ENCODE measurements at regions not wholly inside any gene's neighbourhood (a gene's known extent, or its start where the extent isn't known, plus 50 kb on each side); places are given as distances from the start of the nearest gene placed in this dataset.

DNA sequence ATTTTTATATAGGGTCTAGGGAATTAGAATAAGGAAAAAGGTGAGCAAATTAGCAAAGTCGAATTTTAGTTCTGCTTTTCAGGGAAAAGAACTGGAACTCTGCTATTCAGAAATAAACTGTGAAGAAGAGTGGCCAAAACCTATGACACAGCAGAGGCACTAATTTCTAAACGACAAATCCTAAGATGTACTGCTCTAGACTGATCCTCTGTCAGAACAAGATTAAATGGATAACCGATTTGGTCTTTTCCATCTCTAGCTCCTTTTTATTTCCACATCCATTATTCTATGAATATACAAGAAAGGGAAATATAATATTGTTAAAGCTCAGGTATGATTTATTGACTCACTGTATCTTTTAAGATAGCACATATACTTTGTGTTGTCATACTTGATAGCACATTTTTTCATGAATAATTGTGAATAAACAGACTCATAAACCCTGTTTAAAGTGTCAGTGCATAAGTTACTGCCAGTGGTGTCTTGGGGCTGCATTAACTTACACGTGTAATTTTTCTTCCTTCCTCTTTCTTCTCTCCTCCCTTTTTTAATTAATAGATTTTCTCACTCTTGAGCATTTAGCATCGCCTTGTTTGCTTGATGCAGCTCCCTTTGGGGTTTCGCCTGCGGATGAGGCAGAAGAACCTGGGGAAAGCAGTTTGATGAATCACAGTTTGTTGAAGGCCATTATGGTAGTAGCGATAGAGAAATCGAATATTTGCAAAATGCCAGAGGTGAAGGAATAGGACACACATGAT, 496.6 kb downstream of the ADGRL2 start:
- no peak for DNase-seq

- no peak for DNase-seq
These were observed 486.8 kb downstream of the ADGRL2 start for GRCh38 chr1:82287556-82287955.

GRCh38 chr1:82284213-82284612, 483.5 kb downstream of the ADGRL2 start:
- DNase-seq, result peak; percentile 8

DNA sequence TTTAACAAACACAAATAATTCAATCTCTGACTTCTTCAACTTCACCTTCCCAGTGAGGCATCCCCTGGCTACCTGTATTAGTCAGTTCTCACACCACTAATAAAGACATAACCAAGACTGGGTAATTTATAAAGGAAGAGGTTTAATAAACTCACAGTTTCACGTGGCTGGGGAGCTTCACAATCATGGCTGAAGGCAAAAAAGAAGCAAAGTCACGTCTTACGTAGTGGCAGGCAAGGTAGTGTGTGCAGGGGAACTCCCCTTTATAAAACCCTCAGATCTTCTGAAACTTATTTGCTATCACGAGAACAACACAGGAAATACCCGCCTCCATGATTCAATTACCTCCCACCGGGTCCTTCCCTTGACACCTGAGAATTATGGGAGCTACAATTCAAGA, 478.5 kb downstream of the ADGRL2 start:
- no peak for DNase-seq

- peak; percentile 4 for DNase-seq
These were observed 473.1 kb downstream of the ADGRL2 start for GRCh38 chr1:82273816-82274215.

DNA sequence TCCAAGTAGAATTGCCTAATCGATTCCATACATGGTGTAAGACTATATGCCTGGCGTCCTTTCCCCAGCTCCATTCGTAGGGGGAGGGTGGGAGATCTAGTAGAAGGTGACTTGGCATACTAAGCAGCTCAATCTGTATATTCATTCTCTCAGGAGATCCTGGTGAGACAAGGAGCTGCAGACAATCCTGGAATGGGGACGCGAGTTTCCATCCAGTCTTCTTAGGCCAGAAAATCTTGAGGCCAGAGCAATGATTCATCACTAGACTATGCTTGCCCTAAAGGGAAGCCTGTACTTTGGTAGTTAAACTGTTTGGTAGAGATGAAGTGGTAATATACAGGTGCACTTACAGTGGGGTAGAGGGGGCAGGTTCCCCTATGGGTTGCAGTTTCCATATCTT, 468.7 kb downstream of the ADGRL2 start:
- DNase-seq, result peak; percentile 58

DNA sequence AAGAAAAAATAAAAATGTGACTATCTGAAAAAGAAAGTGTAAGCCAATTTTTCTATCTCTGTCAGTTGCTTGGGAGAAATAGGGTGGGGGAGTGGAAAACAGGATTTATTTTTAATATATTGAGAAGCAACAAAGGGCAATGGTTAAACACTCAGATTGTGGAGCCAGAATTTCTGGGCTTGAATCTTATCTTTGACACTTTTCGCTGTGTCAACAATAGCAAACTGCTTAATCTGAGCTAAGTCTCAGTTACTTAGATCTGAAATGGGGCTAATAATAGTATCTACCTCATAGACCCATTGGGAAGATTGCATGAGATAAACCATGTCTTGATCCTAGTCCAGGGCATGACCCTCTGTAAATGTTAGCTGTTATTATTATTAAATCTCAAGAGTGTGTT, 468.1 kb downstream of the ADGRL2 start:
- DNase-seq, result no peak

DNA sequence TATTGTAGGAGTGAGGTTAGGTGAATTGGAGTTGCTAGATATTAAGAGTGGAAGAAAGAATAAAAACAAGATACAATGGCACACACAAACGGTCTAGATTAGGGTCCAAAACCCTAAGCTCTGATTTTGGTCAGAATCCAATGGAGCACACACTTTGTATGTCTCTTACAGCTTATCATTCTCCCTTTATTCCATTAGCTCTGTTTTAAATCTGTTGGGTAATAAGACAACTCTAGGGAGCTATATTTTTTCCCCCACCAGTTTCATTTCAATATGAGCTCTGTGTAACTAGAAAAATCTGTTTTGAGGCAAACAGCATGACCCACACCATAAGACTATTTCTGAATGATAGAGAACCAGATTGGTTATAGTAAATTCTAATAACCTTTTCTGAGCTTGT, 465.6 kb downstream of the ADGRL2 start:
- DNase-seq, result no peak

- no peak for DNase-seq
These were observed 464.7 kb downstream of the ADGRL2 start for GRCh38 chr1:82265436-82265835.

GRCh38 chr1:82264802-82265201, 464.1 kb downstream of the ADGRL2 start:
- DNase-seq, result no peak

- no peak for DNase-seq
These were observed 462.7 kb downstream of the ADGRL2 start for GRCh38 chr1:82263396-82263795.

- no peak for DNase-seq
These were observed 459.9 kb downstream of the ADGRL2 start for GRCh38 chr1:82260666-82261065.

DNA sequence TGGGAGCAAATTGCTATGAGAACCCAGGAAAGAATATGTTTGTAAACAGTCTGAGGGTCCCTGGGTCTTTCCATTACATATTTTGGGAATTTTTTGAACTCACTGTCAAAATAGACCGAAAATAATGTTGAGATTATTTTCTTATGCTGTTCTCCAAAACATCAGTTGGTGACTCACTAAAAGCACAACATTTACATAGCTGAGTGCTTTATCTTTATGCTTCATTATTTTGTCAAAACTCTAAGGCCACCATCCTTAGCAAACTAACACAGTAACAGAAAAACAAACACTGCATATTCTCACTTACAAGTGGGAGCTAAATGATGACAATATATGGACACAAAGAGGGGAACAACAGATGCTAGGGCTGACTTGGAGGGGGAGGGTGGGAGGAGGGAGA, 459.3 kb downstream of the ADGRL2 start:
- no peak for DNase-seq

DNA sequence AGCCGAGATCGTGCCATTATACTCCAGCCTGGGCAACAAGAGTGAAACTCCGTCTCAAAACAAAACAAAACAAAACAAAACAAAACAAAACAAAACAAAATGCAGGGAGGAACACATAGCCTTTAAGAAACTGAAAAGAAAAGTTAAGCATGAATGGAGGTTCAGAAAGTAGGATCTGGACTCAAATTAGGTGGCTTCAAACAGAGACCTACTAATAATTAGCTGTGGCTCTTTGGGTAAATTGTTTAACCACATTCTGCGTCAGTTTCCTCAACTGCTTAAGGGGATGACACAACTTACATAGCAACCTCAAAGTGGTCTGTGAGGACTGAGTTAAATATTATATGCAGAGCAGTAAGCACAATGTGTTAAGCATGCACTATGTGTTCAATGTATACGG, 458.2 kb downstream of the ADGRL2 start:
- no peak for DNase-seq

GRCh38 chr1:82246050-82246449, 445.3 kb downstream of the ADGRL2 start:
- no peak for DNase-seq

DNA sequence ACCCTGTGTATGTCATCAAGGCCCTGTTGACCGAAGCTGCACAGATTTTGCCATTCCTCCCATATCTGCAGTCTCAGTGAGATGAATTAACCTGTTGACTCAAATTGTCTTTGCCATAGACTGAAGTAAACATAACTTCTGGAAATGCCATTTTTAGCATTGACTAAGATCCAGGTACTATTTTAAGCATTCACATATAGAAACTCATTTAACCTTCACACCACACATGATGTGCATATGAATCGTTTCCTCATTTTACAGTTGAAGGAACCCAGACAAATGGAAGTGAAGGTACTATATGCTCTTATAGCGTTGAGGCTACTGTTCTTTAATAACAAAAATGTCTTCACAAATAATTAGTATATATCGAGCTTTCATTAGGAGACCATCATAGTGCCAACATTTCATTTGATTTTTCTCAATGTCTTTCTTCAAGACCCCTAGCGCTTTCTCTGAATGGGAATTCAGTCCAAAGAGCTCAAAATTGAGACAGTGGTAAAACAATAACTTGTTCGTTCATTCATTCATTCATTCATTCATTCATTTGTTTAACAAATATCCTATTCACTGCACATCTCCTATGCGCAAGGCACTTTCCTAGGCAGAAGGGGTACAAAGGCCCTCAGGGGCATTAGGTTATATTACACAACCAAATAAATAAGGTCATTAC, 444.7 kb downstream of the ADGRL2 start:
- no peak for DNase-seq

DNA sequence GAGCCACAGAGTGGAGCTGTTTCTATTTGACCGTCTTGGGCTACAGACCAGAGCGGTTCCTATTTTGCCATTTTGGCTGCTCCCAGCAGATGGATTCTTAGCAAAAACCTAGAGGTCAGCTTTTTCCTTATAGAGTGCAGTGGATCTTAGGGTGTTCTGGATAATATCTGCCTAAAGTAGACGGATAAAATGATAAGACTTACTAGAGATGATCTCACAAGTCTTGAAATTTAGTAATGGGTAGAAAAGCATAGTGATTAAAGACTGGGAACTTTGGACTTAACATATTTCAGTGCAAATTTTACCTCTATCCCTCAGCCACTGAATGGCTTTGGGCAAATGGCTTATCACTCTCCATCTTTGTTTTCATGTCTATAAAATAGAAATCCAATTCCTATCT, 439.8 kb downstream of the ADGRL2 start:
- DNase-seq, result no peak

- DNase-seq, result no peak
These were observed 429.9 kb downstream of the ADGRL2 start for GRCh38 chr1:82230667-82231066.

GRCh38 chr1:82227306-82228095, 426.8 kb downstream of the ADGRL2 start:
- DNase-seq, result no peak

GRCh38 chr1:82226186-82226505, 425.4 kb downstream of the ADGRL2 start:
- no peak for DNase-seq

DNA sequence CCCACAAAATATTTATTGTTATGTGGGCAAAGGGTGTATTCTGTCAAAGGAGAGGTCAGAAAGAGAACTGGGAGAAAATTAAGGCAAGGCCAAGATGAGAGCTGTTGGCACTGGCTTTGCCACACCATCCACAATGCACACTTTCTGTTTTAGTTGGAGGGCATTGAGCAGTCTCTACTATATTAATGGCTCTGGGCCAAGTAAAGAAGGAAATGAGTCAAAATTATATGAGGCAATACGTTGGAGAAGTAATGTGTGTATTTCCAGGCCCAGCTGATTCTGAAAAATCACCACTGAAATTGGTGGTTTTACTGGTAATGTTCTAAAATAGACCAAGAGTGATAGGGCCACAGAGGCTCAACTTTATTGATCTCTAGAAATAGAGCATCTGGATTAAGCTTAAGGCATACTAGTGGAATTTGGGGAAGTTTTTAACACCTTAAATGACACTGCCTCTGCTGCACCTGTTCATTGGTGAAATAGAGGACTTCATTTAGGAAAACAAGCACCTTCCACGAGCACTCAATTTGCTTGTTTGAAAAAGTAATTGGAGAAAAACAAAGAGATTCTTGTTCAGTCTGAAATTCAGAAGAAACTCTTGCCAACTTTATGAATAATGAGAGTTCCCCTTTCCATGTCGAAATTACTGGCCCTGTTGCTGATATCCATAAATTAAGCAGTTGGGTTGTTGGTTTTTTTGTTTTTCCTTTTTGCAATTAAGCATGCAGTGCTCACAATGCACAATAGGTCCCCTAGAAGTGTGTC, 424.9 kb downstream of the ADGRL2 start:
- peak; percentile 39 for DNase-seq

GRCh38 chr1:82223091-82223490, 422.4 kb downstream of the ADGRL2 start:
- no peak for DNase-seq

DNA sequence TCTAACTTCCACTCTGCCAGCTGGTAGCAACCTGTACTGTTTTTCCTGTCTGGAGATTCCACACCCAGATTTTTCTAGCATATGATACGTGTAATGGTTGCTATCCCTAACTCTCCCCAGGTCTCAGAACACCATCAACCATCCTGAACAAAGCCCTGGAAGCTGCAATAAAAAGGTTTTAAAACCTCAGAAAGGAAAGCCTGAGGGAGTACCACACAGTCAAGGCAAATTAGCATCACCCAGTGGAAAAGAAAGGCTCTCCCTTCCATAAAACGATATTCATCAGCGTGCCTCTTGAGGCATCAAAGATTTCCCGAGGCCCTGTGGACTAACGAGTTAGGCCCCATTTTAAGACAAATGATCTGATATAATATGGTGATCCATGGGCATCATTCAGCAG, 421.0 kb downstream of the ADGRL2 start:
- DNase-seq, result no peak
